AG09319 (cell line): ENCODE measurements at regions not wholly inside any gene's neighbourhood (a gene's known extent, or its start where the extent isn't known, plus 50 kb on each side); places are given as distances from the start of the nearest gene placed in this dataset.

Source experiments
- DNase-seq: peaks from one replicate; pipeline ENCODE4 v3.0.0-alpha.2; 2010; ENCODE audit warnings: low read depth; ENCODE audit errors: extremely low read depth
- TF ChIP-seq, protein P1 (sequence below): IDR thresholded peaks from 2 replicates; pipeline ENCODE4 v1.5.1; 2011; ENCODE audit warnings: low read depth, mild to moderate bottlenecking, inconsistent platforms, low read length, moderate library complexity

DNA sequence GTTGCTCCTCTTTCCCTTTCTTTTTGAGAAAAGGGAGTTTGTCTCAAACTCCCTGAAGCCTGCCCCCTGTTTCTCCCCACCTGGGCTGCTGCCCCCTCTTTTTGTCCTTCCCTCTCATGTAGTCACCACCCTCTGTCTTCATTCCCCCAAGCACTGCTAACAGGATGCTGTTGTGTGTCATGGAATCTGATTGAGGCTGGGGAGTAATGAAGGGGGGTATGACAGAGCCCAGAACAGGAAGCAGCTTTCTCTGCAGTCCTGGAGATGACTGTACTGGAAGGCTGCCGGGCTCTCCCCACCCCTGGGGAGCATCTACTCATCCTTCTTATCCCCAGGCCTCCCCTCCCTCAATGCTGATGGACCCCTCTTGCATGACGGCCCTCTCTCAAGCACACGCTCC is 181.6 kb downstream of the ABHD5 start:
- no peak for DNase-seq
- TF ChIP-seq, protein P1, sequence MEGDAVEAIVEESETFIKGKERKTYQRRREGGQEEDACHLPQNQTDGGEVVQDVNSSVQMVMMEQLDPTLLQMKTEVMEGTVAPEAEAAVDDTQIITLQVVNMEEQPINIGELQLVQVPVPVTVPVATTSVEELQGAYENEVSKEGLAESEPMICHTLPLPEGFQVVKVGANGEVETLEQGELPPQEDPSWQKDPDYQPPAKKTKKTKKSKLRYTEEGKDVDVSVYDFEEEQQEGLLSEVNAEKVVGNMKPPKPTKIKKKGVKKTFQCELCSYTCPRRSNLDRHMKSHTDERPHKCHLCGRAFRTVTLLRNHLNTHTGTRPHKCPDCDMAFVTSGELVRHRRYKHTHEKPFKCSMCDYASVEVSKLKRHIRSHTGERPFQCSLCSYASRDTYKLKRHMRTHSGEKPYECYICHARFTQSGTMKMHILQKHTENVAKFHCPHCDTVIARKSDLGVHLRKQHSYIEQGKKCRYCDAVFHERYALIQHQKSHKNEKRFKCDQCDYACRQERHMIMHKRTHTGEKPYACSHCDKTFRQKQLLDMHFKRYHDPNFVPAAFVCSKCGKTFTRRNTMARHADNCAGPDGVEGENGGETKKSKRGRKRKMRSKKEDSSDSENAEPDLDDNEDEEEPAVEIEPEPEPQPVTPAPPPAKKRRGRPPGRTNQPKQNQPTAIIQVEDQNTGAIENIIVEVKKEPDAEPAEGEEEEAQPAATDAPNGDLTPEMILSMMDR, result no peak

DNA sequence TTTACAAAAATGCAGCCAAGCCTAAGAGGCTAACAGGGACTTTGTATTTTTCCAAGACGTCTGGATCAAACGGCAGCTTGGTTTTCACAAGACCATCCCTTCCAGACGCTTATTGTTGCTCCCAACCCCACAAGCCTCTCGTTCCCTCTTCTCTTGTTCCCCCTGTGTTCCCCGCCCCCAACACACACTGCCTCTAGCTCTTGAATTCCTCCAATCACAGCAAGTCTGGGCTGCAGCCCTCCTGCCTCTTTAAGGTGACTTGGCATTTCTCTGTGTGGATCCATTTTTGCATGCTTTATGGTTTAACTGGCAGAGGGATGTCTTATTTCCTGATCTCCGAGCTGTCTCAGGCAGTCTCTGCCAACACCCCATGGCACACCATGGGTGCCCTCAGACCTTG is 182.2 kb downstream of the ABHD5 start:
- TF ChIP-seq, protein P1, result no peak
- no peak for DNase-seq

DNA sequence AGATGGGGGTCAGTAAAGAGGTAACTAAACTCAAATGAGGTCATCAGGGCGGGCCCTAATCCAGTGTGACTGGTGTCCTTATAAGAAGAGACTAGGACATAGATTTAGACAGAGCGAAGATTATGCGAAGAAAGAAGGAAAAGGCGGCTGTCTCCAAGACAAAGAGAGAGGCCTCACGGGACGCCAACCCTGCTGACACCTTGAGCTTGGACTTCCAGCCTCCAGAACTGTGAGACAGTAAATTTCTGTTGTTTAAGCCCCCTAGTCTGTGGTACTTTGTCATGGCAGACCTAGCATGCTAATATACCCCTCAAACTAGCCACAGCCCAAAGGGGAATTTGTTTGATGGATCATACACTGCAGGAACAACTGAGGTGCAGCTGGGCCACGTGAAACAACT is 183.0 kb downstream of the ABHD5 start:
- DNase-seq, result no peak
- TF ChIP-seq, protein P1, result no peak

DNA sequence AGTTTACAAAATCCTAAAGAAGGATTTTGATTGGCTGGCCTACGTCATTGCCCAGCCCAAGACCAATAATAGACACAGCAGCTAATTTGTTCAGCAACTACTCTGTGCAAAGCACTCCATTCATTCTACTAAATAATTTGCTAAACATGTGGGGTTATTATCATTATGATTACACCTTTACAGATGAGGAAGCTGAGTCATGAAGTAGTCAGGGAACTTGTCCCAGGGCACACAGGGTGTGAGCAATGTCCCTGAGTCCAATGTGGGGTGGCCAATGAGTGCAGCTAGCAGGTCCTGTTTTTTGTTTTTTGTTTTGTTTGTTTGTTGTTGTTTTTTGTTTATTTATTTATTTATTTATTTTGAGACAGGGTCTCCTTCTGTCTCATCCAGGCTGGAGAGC is 183.6 kb downstream of the ABHD5 start:
- TF ChIP-seq, protein P1, result no peak

DNA sequence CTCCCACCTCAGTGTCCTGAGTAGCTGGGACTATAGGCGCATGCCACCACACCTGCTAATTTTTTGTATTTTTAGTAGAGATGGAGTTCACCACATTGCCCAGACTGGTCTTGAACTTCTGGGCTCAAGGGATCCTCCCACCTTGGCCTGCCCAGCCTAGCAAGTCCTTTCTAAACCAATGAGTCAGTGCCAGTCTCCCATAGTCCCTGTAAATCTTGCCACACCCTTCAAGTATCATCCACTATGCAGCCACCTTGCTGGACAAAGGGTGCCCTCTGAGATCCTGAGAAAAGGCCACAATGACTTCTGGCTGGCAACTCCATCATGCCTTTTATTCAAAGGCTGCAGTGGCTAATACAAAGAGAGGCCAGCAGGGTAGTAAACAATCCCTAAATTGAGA is 184.0 kb downstream of the ABHD5 start:
- TF ChIP-seq, protein P1, result no peak
- no peak for DNase-seq

More for the DNA sequence above, 183.6 kb downstream of the ABHD5 start:
- DNase-seq, result no peak

DNA sequence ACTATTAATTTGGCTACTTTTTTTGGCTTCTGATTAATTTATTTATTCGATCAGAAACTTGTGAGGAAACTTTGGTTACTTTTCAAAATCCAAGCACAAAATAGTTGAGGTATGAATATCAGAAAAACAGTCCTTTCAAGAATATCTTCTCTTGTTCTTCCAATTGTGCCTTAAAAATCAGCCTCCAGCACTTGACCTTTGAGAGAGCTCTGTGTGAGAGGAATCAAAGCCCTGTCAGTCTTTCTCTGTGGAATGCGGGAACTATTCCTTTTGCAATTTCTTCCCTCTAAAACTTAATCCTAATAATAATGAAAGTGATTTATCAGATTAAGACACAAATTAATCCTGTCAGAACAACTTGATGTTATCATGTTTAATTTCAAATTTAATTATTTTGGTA is 185.9 kb downstream of the ABHD5 start:
- TF ChIP-seq, protein P1, result no peak
- DNase-seq, result no peak

DNA sequence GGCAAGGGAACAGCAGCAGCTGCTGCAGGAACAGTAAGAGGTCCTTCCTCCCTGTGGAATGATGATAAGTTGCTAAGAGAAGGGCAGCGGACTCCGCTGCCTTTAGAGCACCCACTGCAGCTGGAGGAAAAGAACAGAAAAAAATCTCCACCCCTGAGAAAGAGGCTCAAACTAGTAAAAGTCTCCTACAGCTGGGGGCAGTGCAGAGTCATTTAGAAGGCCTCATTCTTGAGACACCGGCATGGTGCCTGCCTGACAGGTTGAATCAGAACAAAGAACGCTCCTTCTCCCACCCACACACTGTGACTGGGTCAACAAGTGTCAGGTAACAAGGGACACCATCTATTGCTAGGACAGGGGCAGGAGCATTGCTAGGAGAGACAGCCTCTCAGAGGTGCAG is 188.4 kb downstream of the ABHD5 start:
- TF ChIP-seq, protein P1, result no peak; the same call in none of the 2 replicates
- DNase-seq, result no peak
